Testis (tissue), 2 donors: ENCODE measurements at regions not wholly inside any gene's neighbourhood (a gene's known extent, or its start where the extent isn't known, plus 50 kb on each side); places are given as distances from the start of the nearest gene placed in this dataset.

Source experiments
- CTCF ChIP-seq, 3 experiments: fragments of 450-650 bp in 2 of 3; fragments of 200-600 bp in 1 of 3; sonication (generic) in 1 of 3; IDR thresholded peaks; one replicate each; pipeline ENCODE4 v1.5.1; 2016 to 2019; ENCODE audit warnings: antibody characterized with exemption in 3 of 3, mild to moderate bottlenecking in 2 of 3, moderate library complexity in 1 of 3
- POLR2A ChIP-seq: fragments of 450-650 bp; IDR thresholded peaks from one replicate; pipeline ENCODE4 v1.6.1; 2017; ENCODE audit warnings: antibody characterized with exemption, mild to moderate bottlenecking, moderate library complexity

GRCh38 chr6:152828431-152828830 lies 77.8 kb downstream of the VIP start:
- no peak for TF ChIP-seq CTCF (IDR thresholded peaks at IDR 0.05)
- TF ChIP-seq POLR2A = no peak
